Adrenal gland (tissue), 9 donors: ENCODE measurements at regions not wholly inside any gene's neighbourhood (a gene's known extent, or its start where the extent isn't known, plus 50 kb on each side); places are given as distances from the start of the nearest gene placed in this dataset.
A peak's percentile ranks its signal among the peaks of the same experiment; 100 is the strongest.

Source experiments
- DNase-seq, 7 donors: peaks; one replicate each; pipeline ENCODE4 v3.0.0-alpha.2; 2019 to 2020
- H3K27ac ChIP-seq, 5 donors: fragments of 200-600 bp; sonication (generic) in 4 of 5; 1 replicate in 3 of 5; 2 replicates in 2 of 5; pipeline versions ENCODE4 v1.5.1 to v1.8.0; 2016 to 2020; ENCODE audit warnings: mild to moderate bottlenecking in 1 of 5
- H3K27me3 ChIP-seq: fragments of 200-600 bp; 2 replicates; pipeline ENCODE4 v1.8.0; 2021
- H3K36me3 ChIP-seq, 2 donors: fragments of 200-600 bp; replicated peaks in 1 of 2; 1 replicate in 1 of 2; 2 replicates in 1 of 2; pipeline versions ENCODE4 v1.5.1 to v1.8.0; 2018 to 2022
- H3K4me1 ChIP-seq, 2 donors: fragments of 200-600 bp; replicated peaks in 1 of 2; 1 replicate in 1 of 2; 2 replicates in 1 of 2; pipeline versions ENCODE4 v1.5.1 to v1.8.0; 2018 to 2021
- H3K4me3 ChIP-seq, 4 donors: fragments of 200-600 bp; sonication (generic) in 3 of 4; one replicate each; pipeline ENCODE4 v1.5.1; 2016 to 2018
- H3K9me3 ChIP-seq, 3 donors: fragments of 200-600 bp; sonication (generic) in 1 of 3; replicated peaks in 1 of 3; 1 replicate in 2 of 3; 2 replicates in 1 of 3; pipeline versions ENCODE4 v1.5.1 to v1.8.0; 2016 to 2021
- CTCF ChIP-seq, 6 experiments: fragments of 450-650 bp in 4 of 6; fragments of 200-600 bp in 2 of 6; sonication (generic) in 1 of 6; IDR thresholded peaks; 1 replicate in 5 of 6; 2 replicates in 1 of 6; pipeline versions ENCODE4 v1.5.1 to v1.8.0; 2016 to 2021; ENCODE audit warnings: antibody characterized with exemption in 6 of 6, mild to moderate bottlenecking in 2 of 6, moderate library complexity in 1 of 6
- POLR2A ChIP-seq, 2 donors: fragments of 450-650 bp; IDR thresholded peaks; one replicate each; pipeline ENCODE4 v1.6.1; 2017; ENCODE audit warnings: antibody characterized with exemption in 2 of 2, mild to moderate bottlenecking in 2 of 2, moderate library complexity in 1 of 2
- WGBS, 4 donors: extraction: QIAGEN DNeasy Blood & Tissue Kit in 2 of 4; methylation state at CpG; one replicate each; pipeline versions ENCODE4 v1.1.5 to v1.1.7; 2013 to 2017; 5-methylcytosine and 5-hydroxymethylcytosine counted together
- intact Hi-C, 2 donors: fragments of 100-400 bp; cut with DNase I; formaldehyde crosslinking; loops; one replicate each; pipeline versions ENCODE4 v1.14.1 to v1.15.0; 2022 to 2023
- donor health status: healthy with polysubstance abuse.
- donor health status: Bipolar disorder and iron deficiency.
- donor health status: DM: yes; HTN: yes; CAD: no.
- donor health status: DM: no; HTN: no; CAD: no.
- donor health status: DM: no; HTN: no; CAD: no.

- no peaks in the 10 kb centered on the region for H3K9me3 ChIP-seq
- no peaks in the 10 kb centered on the region for H3K36me3 ChIP-seq
- no peak for TF ChIP-seq POLR2A (IDR thresholded peaks at IDR 0.05)
- no peak for TF ChIP-seq CTCF (IDR thresholded peaks at IDR 0.05)
- H3K4me3 ChIP-seq: no peak overlapping the region
- WGBS, 4 donors: 51 to 59% (median 53%) methylated on average over 2 of the region's 2 CpGs
- peaks cover 3 to 6% of the 10 kb centered on the region in 2 donors for H3K4me1 ChIP-seq
- H3K27ac ChIP-seq: peak overlapping the region in 1 of 5 donors; percentile 19
- no peak for DNase-seq
- H3K27me3 ChIP-seq: no peaks in the 10 kb centered on the region
- intact Hi-C loops: loop anchor here (5.0 to 10.0 kb wide), 4 partner anchors 87 to 639 kb away; partner anchors contain the start of gene BMP4 (in 1 of the 2)
Measured at GRCh38 chr14:54173802-54174201, 217.2 kb upstream of the BMP4 start.

DNA sequence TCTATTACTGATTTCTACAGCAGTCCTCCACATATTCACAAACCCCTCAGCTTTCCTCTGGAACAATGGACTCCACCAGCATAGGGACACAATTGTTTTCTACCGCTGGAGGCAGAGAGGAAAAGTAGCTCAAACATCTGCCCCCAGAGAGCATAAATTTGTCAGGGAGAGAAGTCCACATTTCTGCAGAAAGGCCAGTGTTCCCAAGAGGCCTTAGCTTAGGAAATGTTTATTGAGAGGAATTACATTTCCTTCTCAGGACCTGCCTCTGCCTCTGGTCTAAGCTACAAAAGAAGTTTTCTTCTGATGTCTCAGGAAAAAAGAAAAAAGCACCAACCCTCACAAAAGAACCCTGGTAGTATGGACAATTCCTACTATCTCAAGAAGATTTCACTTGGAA, 217.8 kb upstream of the BMP4 start:
- no peak overlapping the region for H3K4me3 ChIP-seq
- intact Hi-C loops: loop anchor here (5.0 to 10.0 kb wide), 4 partner anchors 87 to 640 kb away; partner anchors contain the start of gene BMP4 (in 1 of the 2)
- no peak for TF ChIP-seq POLR2A (IDR thresholded peaks at IDR 0.05)
- no peak for TF ChIP-seq CTCF (IDR thresholded peaks at IDR 0.05)
- 63 to 84% (median 78%) methylated on average over 1 of the region's 1 CpG for whole genome bisulfite sequencing, 4 donors
- peaks cover 3 to 6% of the 10 kb centered on the region in 2 donors for H3K4me1 ChIP-seq
- no peaks in the 10 kb centered on the region for H3K9me3 ChIP-seq
- no peak for DNase-seq
- H3K27me3 ChIP-seq: no peaks in the 10 kb centered on the region
- H3K27ac ChIP-seq: no peak overlapping the region
- H3K36me3 ChIP-seq: no peaks in the 10 kb centered on the region

GRCh38 chr14:54175298-54175942, 218.8 kb upstream of the BMP4 start:
- Histone ChIP-seq H3K27ac (no peak overlapping the region), H3K36me3 (no peaks in the 10 kb centered on the region), H3K4me1 (peaks cover 3 to 6% of the 10 kb centered on the region in 2 donors), H3K9me3 (no peaks in the 10 kb centered on the region), H3K27me3 (no peaks in the 10 kb centered on the region), H3K4me3 (no peak overlapping the region)
- intact Hi-C loops: loop anchor here (5.0 to 10.0 kb wide), 4 partner anchors 152 to 641 kb away; partner anchors contain the start of gene BMP4 (in 1 of the 2)
- 4 to 11% (median 8%) methylated on average over 4 of the region's 4 CpGs for WGBS, 4 donors
- TF ChIP-seq POLR2A (IDR thresholded peaks at IDR 0.05): no peak
- peak; percentile 85 to 94 (median 90) for TF ChIP-seq CTCF (IDR thresholded peaks at IDR 0.05)
- DNase-seq: peak; percentile 66 to 89 (median 76)

DNA sequence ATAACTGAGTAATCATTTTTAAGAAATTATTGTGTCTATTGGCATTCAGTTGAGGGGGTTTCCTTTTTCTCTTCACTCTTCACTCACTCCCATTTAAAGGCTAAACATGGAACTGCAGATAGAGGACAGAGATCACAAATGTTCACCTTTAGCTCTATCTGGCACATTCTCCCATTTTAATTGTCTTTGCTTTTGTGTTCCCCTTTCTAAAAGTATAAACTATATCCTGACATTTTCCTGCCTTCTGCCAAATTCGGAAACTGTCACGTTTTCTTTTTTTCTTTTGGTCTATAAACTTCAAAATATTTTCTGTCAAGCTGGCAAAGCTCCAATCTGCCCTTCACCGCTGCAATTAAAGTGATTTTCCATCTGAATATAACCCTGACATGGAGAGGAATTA, 219.8 kb upstream of the CDKN3 start:
- no peak overlapping the region for H3K27ac ChIP-seq
- peaks cover 3 to 6% of the 10 kb centered on the region in 2 donors for H3K4me1 ChIP-seq
- TF ChIP-seq CTCF (IDR thresholded peaks at IDR 0.05) (no peak), POLR2A (IDR thresholded peaks at IDR 0.05) (no peak)
- H3K4me3 ChIP-seq: no peak overlapping the region
- H3K36me3 ChIP-seq: no peaks in the 10 kb centered on the region
- intact Hi-C loops: loop anchor here (5.0 to 10.0 kb wide), 4 partner anchors 150 to 642 kb away; partner anchors contain the start of gene BMP4 (in 1 of the 2)
- no peaks in the 10 kb centered on the region for H3K9me3 ChIP-seq
- WGBS, 4 donors: 51 to 61% (median 59%) methylated on average over 3 of the region's 3 CpGs
- DNase-seq: no peak
- H3K27me3 ChIP-seq: no peaks in the 10 kb centered on the region
